ENCODE measurements at regions not wholly inside any gene's neighbourhood (a gene's known extent, or its start where the extent isn't known, plus 50 kb on each side); places are given as distances from the start of the nearest gene placed in this dataset.

GRCh38 chr19:30722761-30723160 lies 350.6 kb downstream of the ZNF536 start:
- no peak for DNase-seq

GRCh38 chr19:30722186-30722585 lies 350.0 kb downstream of the ZNF536 start:
- peak; percentile 13 for DNase-seq

- DNase-seq = peak; percentile 11
Observed at GRCh38 chr19:30719999-30720345, 347.8 kb downstream of the ZNF536 start.

- peak; percentile 66 for DNase-seq
Observed at GRCh38 chr19:30719189-30719998, 347.2 kb downstream of the ZNF536 start.

- DNase-seq = no peak
Observed at GRCh38 chr19:30718707-30719106, 346.5 kb downstream of the ZNF536 start.

GRCh38 chr19:30718014-30718413 lies 345.8 kb downstream of the ZNF536 start:
- no peak for DNase-seq

GRCh38 chr19:30717381-30717780 lies 345.2 kb downstream of the ZNF536 start:
- no peak for DNase-seq

GRCh38 chr19:30712431-30713337 lies 340.5 kb downstream of the ZNF536 start:
- DNase-seq = no peak

- no peak for DNase-seq
Observed at GRCh38 chr19:30711826-30712225, 339.6 kb downstream of the ZNF536 start.

GRCh38 chr19:30711296-30711695 lies 339.1 kb downstream of the ZNF536 start:
- peak; percentile 88 for DNase-seq

- DNase-seq = peak; percentile 30
Observed at GRCh38 chr19:30710721-30711120, 338.5 kb downstream of the ZNF536 start.

- DNase-seq = no peak
Observed at GRCh38 chr19:30708416-30709178, 336.4 kb downstream of the ZNF536 start.

- no peak for DNase-seq
Observed at GRCh38 chr19:30704771-30705330, 332.7 kb downstream of the ZNF536 start.

GRCh38 chr19:30703645-30704044 lies 331.5 kb downstream of the ZNF536 start:
- DNase-seq = no peak

- DNase-seq = no peak
Observed at GRCh38 chr19:30701178-30701577, 329.0 kb downstream of the ZNF536 start.

GRCh38 chr19:30699871-30700280 lies 327.7 kb downstream of the ZNF536 start:
- no peak for DNase-seq

GRCh38 chr19:30696514-30696913 lies 324.3 kb downstream of the ZNF536 start:
- DNase-seq = no peak

GRCh38 chr19:30695171-30695875 lies 323.1 kb downstream of the ZNF536 start:
- DNase-seq = no peak

- DNase-seq = no peak
Observed at GRCh38 chr19:30694156-30694755, 322.1 kb downstream of the ZNF536 start.

- DNase-seq = no peak
Observed at GRCh38 chr19:30692879-30693503, 320.8 kb downstream of the ZNF536 start.

GRCh38 chr19:30692181-30692811 lies 320.1 kb downstream of the ZNF536 start:
- no peak for DNase-seq

All from NCI-H1105 treated with DMSO at 0.1 percent for 48 hours (cell line).